Activated CD8-positive, alpha-beta memory T cell treated with anti-CD3 and anti-CD28 coated beads, Interleukin-2, amount 50 U/mL, for 24 hours (primary cell): ENCODE measurements at regions not wholly inside any gene's neighbourhood (a gene's known extent, or its start where the extent isn't known, plus 50 kb on each side); places are given as distances from the start of the nearest gene placed in this dataset.

Experiments used
- DNase-seq: peaks from one replicate; pipeline ENCODE4 v3.0.0-alpha.2; 2020; ENCODE audit errors: extremely low read depth

- no peak for DNase-seq
These were observed 117.2 kb downstream of the GADD45G start for GRCh38 chr9:89721971-89722530.

- no peak for DNase-seq
These were observed 117.9 kb downstream of the GADD45G start for GRCh38 chr9:89722712-89723111.

- DNase-seq, result no peak
These were observed 118.8 kb downstream of the GADD45G start for GRCh38 chr9:89723469-89724100.

- DNase-seq, result no peak
These were observed 119.8 kb downstream of the GADD45G start for GRCh38 chr9:89724659-89725058.

GRCh38 chr9:89725271-89725670 lies 120.5 kb downstream of the GADD45G start:
- DNase-seq, result no peak

GRCh38 chr9:89729954-89730530 lies 125.2 kb downstream of the GADD45G start:
- DNase-seq, result no peak

GRCh38 chr9:89730715-89731114 lies 125.9 kb downstream of the GADD45G start:
- DNase-seq, result no peak

- no peak for DNase-seq
These were observed 126.7 kb downstream of the GADD45G start for GRCh38 chr9:89731262-89732182.

- DNase-seq, result no peak
These were observed 127.6 kb downstream of the GADD45G start for GRCh38 chr9:89732295-89732938.

- no peak for DNase-seq
These were observed 128.1 kb downstream of the GADD45G start for GRCh38 chr9:89732939-89733324.

- DNase-seq, result no peak
These were observed 129.8 kb downstream of the GADD45G start for GRCh38 chr9:89734600-89735041.

GRCh38 chr9:89738137-89738932 lies 133.5 kb downstream of the GADD45G start:
- no peak for DNase-seq

GRCh38 chr9:89739511-89739910 lies 134.7 kb downstream of the GADD45G start:
- DNase-seq, result no peak

GRCh38 chr9:89739916-89740315 lies 135.1 kb downstream of the GADD45G start:
- no peak for DNase-seq

GRCh38 chr9:89740722-89741121 lies 135.9 kb downstream of the GADD45G start:
- no peak for DNase-seq

GRCh38 chr9:89742660-89743059 lies 137.8 kb downstream of the GADD45G start:
- DNase-seq, result no peak

- DNase-seq, result no peak
These were observed 138.4 kb downstream of the GADD45G start for GRCh38 chr9:89743216-89743572.

- no peak for DNase-seq
These were observed 138.9 kb downstream of the GADD45G start for GRCh38 chr9:89743573-89744254.

GRCh38 chr9:89744255-89744648 lies 139.4 kb downstream of the GADD45G start:
- no peak for DNase-seq

- no peak for DNase-seq
These were observed 139.9 kb downstream of the GADD45G start for GRCh38 chr9:89744730-89745129.
